ENCODE measurements at regions not wholly inside any gene's neighbourhood (a gene's known extent, or its start where the extent isn't known, plus 50 kb on each side); places are given as distances from the start of the nearest gene placed in this dataset.

DNA sequence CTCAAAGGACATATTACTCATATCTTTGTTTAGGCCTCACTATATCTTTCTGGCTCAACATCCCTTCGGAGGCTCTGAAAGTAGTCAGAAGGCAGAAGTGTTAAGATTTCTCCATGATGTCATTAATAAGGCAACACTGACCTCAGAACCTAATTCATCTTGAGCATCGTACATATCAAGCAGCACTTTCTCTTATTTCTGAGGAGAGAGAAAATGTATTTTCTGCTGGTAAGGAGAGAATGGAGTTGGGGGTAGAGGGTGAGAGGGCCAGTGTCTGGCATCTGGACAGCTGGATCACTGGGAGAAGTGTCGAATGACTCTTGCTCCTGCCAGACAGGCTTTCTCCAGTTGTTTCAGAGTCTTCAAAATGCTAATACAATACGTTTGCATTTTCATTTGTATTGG, 213.2 kb upstream of the PRICKLE1 start:
- Histone ChIP-seq H3K27me3 (ENCODE audit: control insufficient read depth in 4 of 4, insufficient read depth in 4 of 4, low read length in 3 of 4) (peaks cover 0 to 2% (median 0%) of the 10 kb centered on the region in 4 donors), H3K27ac (ENCODE audit: low read depth in 1 of 2, low read length in 2 of 2) (no peak overlapping the region), H3K4me3 (ENCODE audit: low read depth in 1 of 3, low read length in 3 of 3) (no peak overlapping the region), H3K36me3 (ENCODE audit: control insufficient read depth in 4 of 4, insufficient read depth in 3 of 4, low read depth in 1 of 4, low read length in 3 of 4) (no peaks in the 10 kb centered on the region), H3K9ac (ENCODE audit: low read depth in 1 of 2, low read length in 2 of 2) (no peak overlapping the region), H3K9me3 (ENCODE audit: control insufficient read depth in 4 of 4, low read length in 3 of 4) (peaks cover 0 to 1% (median 0%) of the 10 kb centered on the region in 4 donors), H3K4me1 (ENCODE audit: control insufficient read depth in 4 of 4, insufficient read depth in 4 of 4, low read length in 3 of 4) (no peaks in the 10 kb centered on the region)
- no peak for TF ChIP-seq MAX (IDR thresholded peaks at IDR 0.05)
- TF ChIP-seq, protein P1, sequence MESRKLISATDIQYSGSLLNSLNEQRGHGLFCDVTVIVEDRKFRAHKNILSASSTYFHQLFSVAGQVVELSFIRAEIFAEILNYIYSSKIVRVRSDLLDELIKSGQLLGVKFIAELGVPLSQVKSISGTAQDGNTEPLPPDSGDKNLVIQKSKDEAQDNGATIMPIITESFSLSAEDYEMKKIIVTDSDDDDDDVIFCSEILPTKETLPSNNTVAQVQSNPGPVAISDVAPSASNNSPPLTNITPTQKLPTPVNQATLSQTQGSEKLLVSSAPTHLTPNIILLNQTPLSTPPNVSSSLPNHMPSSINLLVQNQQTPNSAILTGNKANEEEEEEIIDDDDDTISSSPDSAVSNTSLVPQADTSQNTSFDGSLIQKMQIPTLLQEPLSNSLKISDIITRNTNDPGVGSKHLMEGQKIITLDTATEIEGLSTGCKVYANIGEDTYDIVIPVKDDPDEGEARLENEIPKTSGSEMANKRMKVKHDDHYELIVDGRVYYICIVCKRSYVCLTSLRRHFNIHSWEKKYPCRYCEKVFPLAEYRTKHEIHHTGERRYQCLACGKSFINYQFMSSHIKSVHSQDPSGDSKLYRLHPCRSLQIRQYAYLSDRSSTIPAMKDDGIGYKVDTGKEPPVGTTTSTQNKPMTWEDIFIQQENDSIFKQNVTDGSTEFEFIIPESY (IDR thresholded peaks at IDR 0.05) = no peak
- 52% methylated on average over 4 of the region's 4 CpGs for WGBS
- no peak for DNase-seq (ENCODE audit: low spot score)

- 55% methylated on average over 2 of the region's 2 CpGs for WGBS
- Histone ChIP-seq H3K27me3 (ENCODE audit: control insufficient read depth in 4 of 4, insufficient read depth in 4 of 4, low read length in 3 of 4) (no peaks in the 10 kb centered on the region), H3K36me3 (ENCODE audit: control insufficient read depth in 4 of 4, insufficient read depth in 3 of 4, low read depth in 1 of 4, low read length in 3 of 4) (no peaks in the 10 kb centered on the region), H3K9ac (ENCODE audit: low read depth in 1 of 2, low read length in 2 of 2) (no peak overlapping the region), H3K9me3 (ENCODE audit: control insufficient read depth in 4 of 4, low read length in 3 of 4) (peaks cover 0 to 1% (median 0%) of the 10 kb centered on the region in 4 donors), H3K27ac (ENCODE audit: low read depth in 1 of 2, low read length in 2 of 2) (no peak overlapping the region), H3K4me3 (ENCODE audit: low read depth in 1 of 3, low read length in 3 of 3) (no peak overlapping the region), H3K4me1 (ENCODE audit: control insufficient read depth in 4 of 4, insufficient read depth in 4 of 4, low read length in 3 of 4) (no peaks in the 10 kb centered on the region)
- TF ChIP-seq RXRA (IDR thresholded peaks at IDR 0.05) = no peak
- TF ChIP-seq, protein P1 (IDR thresholded peaks at IDR 0.05) = no peak
- TF ChIP-seq MAX (IDR thresholded peaks at IDR 0.05) = no peak
- TF ChIP-seq GABPA (IDR thresholded peaks at IDR 0.05 in 1 of 2, conservative IDR thresholded peaks at IDR 0.05 in 1 of 2) = no peak
- no peak for TF ChIP-seq SP1 (IDR thresholded peaks at IDR 0.05)
- no peak for TF ChIP-seq HNF4G (IDR thresholded peaks at IDR 0.05)
- TF ChIP-seq RAD21 (IDR thresholded peaks at IDR 0.05) = no peak
- no peak for TF ChIP-seq ATF3 (IDR thresholded peaks at IDR 0.05)
- TF ChIP-seq NR2F2 (IDR thresholded peaks at IDR 0.05) = no peak
- TF ChIP-seq FOXA1 (IDR thresholded peaks at IDR 0.05) = no peak
- TF ChIP-seq EGR1 (IDR thresholded peaks at IDR 0.05; ENCODE audit: low read depth in 2 of 2) = no peak
- no peak for TF ChIP-seq FOXA2 (IDR thresholded peaks at IDR 0.05)
- no peak for TF ChIP-seq TAF1 (conservative IDR thresholded peaks at IDR 0.05)
- TF ChIP-seq JUND (IDR thresholded peaks at IDR 0.05) = no peak
- no peak for TF ChIP-seq REST (IDR thresholded peaks at IDR 0.05)
- no peak for DNase-seq (ENCODE audit: low spot score)
These were observed 211.7 kb upstream of the PRICKLE1 start for GRCh38 chr12:42801271-42801670.

All from liver (tissue), 7 donors.